ENCODE measurements at regions not wholly inside any gene's neighbourhood (a gene's known extent, or its start where the extent isn't known, plus 50 kb on each side); places are given as distances from the start of the nearest gene placed in this dataset.

GRCh38 chr9:126055381-126055985, 271.1 kb upstream of the MVB12B start:
- ChIA-PET CTCF (no interaction called here), POLR2A (no interaction called here)
- no peak overlapping the region for H3K4me3 ChIP-seq (ENCODE audit: control insufficient read depth in 1 of 7, extremely low read depth in 1 of 7, insufficient read depth in 4 of 7, low read depth in 2 of 7, low read length in 6 of 7)
- no peak overlapping the region for H3K27ac ChIP-seq (ENCODE audit: insufficient read depth in 1 of 2, low read depth in 1 of 2, low read length in 2 of 2, poor library complexity in 1 of 2, severe bottlenecking in 2 of 2)
- H3K4me1 ChIP-seq (ENCODE audit: control extremely low read depth in 1 of 4, control insufficient read depth in 4 of 4, insufficient read depth in 4 of 4, low read length in 3 of 4): no peaks in the 10 kb centered on the region
- H3K36me3 ChIP-seq (ENCODE audit: control insufficient read depth in 4 of 4, insufficient read depth in 4 of 4, low read length in 3 of 4): no peaks in the 10 kb centered on the region
- DNase-seq: no peak
- H3K27me3 ChIP-seq (replicated peaks in 2 of 5; ENCODE audit: control insufficient read depth in 4 of 5, insufficient read depth in 5 of 5, low read length in 4 of 5): peaks cover 0 to 35% (median 9%) of the 10 kb centered on the region in 5 experiments
- H3K9me3 ChIP-seq (ENCODE audit: control extremely low read depth in 1 of 5, control insufficient read depth in 4 of 5, insufficient read depth in 2 of 5, low read depth in 1 of 5, low read length in 4 of 5): no peaks in the 10 kb centered on the region
- WGBS (ENCODE audit: insufficient coverage): 89% methylated on average over 13 of the region's 16 CpGs

DNA sequence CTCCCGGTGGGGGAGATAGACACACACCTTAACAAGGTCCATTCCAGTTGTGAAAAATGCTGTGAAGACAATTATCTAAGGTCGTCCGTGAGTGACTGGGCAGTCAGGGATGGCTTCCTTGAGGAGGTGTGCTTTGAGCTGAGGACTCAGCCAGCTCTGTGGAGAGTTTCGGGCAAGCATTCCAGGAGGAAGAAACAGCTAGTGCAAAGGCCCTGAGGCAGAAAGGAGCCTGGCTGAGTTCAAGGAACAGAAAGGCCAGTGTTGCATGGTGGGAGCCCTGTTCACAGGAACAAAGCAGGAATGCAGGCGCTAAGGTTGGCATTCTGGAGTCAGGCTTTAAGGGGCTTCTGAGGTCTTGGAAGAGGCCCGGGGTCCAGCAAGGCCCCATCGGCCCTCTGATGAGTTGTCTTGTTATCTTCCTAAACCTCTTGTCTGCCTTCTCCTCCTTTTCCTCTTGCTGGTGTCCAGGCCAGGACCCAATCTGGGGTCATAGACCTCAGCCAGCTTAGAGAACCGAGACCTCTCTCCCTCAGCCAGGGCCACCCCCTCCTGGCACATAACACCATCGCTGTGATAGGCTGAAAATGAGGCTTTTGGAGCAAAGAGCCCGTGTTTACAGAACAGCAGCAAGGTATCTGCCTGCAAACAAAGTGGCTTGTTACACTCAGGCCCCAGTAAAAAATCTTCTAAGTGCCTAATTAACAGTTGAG, 270.2 kb upstream of the MVB12B start:
- WGBS (ENCODE audit: insufficient coverage): 91% methylated on average over 8 of the region's 10 CpGs

GRCh38 chr9:126057121-126057825, 269.4 kb upstream of the MVB12B start:
- Histone ChIP-seq H3K27ac (ENCODE audit: insufficient read depth in 1 of 2, low read depth in 1 of 2, low read length in 2 of 2, poor library complexity in 1 of 2, severe bottlenecking in 2 of 2) (no peak overlapping the region), H3K4me3 (ENCODE audit: control insufficient read depth in 1 of 7, extremely low read depth in 1 of 7, insufficient read depth in 4 of 7, low read depth in 2 of 7, low read length in 6 of 7) (no peak overlapping the region), H3K9me3 (ENCODE audit: control extremely low read depth in 1 of 5, control insufficient read depth in 4 of 5, insufficient read depth in 2 of 5, low read depth in 1 of 5, low read length in 4 of 5) (no peaks in the 10 kb centered on the region), H3K4me1 (ENCODE audit: control extremely low read depth in 1 of 4, control insufficient read depth in 4 of 4, insufficient read depth in 4 of 4, low read length in 3 of 4) (no peaks in the 10 kb centered on the region), H3K27me3 (replicated peaks in 2 of 5; ENCODE audit: control insufficient read depth in 4 of 5, insufficient read depth in 5 of 5, low read length in 4 of 5) (peaks cover 0 to 31% (median 14%) of the 10 kb centered on the region in 5 experiments), H3K36me3 (ENCODE audit: control insufficient read depth in 4 of 4, insufficient read depth in 4 of 4, low read length in 3 of 4) (no peaks in the 10 kb centered on the region)
- CTCF ChIA-PET: no interaction called here
- DNase-seq: no peak
- POLR2A ChIA-PET: no interaction called here
- WGBS (ENCODE audit: insufficient coverage): 95% methylated on average over 22 of the region's 31 CpGs

More for the DNA sequence above, 270.2 kb upstream of the MVB12B start:
- POLR2A ChIA-PET: no interaction called here
- H3K4me1 ChIP-seq (ENCODE audit: control extremely low read depth in 1 of 4, control insufficient read depth in 4 of 4, insufficient read depth in 4 of 4, low read length in 3 of 4): no peaks in the 10 kb centered on the region
- H3K27ac ChIP-seq (ENCODE audit: insufficient read depth in 1 of 2, low read depth in 1 of 2, low read length in 2 of 2, poor library complexity in 1 of 2, severe bottlenecking in 2 of 2): no peak overlapping the region
- H3K36me3 ChIP-seq (ENCODE audit: control insufficient read depth in 4 of 4, insufficient read depth in 4 of 4, low read length in 3 of 4): no peaks in the 10 kb centered on the region
- DNase-seq: no peak
- H3K4me3 ChIP-seq (ENCODE audit: control insufficient read depth in 1 of 7, extremely low read depth in 1 of 7, insufficient read depth in 4 of 7, low read depth in 2 of 7, low read length in 6 of 7): no peak overlapping the region
- H3K27me3 ChIP-seq (replicated peaks in 2 of 5; ENCODE audit: control insufficient read depth in 4 of 5, insufficient read depth in 5 of 5, low read length in 4 of 5): peaks cover 0 to 31% (median 13%) of the 10 kb centered on the region in 5 experiments
- no peaks in the 10 kb centered on the region for H3K9me3 ChIP-seq (ENCODE audit: control extremely low read depth in 1 of 5, control insufficient read depth in 4 of 5, insufficient read depth in 2 of 5, low read depth in 1 of 5, low read length in 4 of 5)
- CTCF ChIA-PET: no interaction called here

DNA sequence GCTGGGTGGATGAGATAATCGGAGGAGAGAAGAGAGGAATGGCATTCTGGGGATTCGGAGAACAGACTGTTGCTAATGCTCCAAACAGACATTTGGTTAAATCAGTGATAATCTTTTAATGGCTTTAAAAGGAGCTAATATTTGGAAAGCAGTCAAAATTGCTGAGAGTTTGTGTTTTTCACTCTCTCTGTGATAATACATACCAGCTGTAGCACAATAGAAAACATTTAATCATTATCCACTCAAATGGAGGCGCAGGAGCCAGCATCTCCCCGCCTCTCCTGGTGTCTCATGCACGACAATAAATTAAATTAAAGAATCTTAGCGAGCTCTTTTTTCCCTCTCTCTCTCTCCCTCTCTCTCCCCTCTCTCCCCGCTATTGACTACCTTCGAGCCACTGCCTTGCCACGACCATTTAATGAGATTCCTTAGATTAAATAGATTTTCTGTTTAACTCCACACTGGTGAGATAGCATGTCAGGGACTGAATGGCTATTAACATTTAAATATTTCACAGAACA, 268.6 kb upstream of the MVB12B start:
- no peak for DNase-seq
- CTCF ChIA-PET: no interaction called here
- Histone ChIP-seq H3K36me3 (ENCODE audit: control insufficient read depth in 4 of 4, insufficient read depth in 4 of 4, low read length in 3 of 4) (no peaks in the 10 kb centered on the region), H3K27me3 (replicated peaks in 2 of 5; ENCODE audit: control insufficient read depth in 4 of 5, insufficient read depth in 5 of 5, low read length in 4 of 5) (peaks cover 0 to 26% (median 11%) of the 10 kb centered on the region in 5 experiments), H3K9me3 (ENCODE audit: control extremely low read depth in 1 of 5, control insufficient read depth in 4 of 5, insufficient read depth in 2 of 5, low read depth in 1 of 5, low read length in 4 of 5) (peaks cover 0 to 4% (median 0%) of the 10 kb centered on the region in 5 experiments), H3K4me3 (ENCODE audit: control insufficient read depth in 1 of 7, extremely low read depth in 1 of 7, insufficient read depth in 4 of 7, low read depth in 2 of 7, low read length in 6 of 7) (no peak overlapping the region), H3K27ac (ENCODE audit: insufficient read depth in 1 of 2, low read depth in 1 of 2, low read length in 2 of 2, poor library complexity in 1 of 2, severe bottlenecking in 2 of 2) (no peak overlapping the region), H3K4me1 (ENCODE audit: control extremely low read depth in 1 of 4, control insufficient read depth in 4 of 4, insufficient read depth in 4 of 4, low read length in 3 of 4) (no peaks in the 10 kb centered on the region)
- POLR2A ChIA-PET: no interaction called here
- WGBS (ENCODE audit: insufficient coverage): 94% methylated on average over 6 of the region's 9 CpGs

GRCh38 chr9:126058591-126058990, 268.0 kb upstream of the MVB12B start:
- Histone ChIP-seq H3K36me3 (ENCODE audit: control insufficient read depth in 4 of 4, insufficient read depth in 4 of 4, low read length in 3 of 4) (no peaks in the 10 kb centered on the region), H3K4me3 (ENCODE audit: control insufficient read depth in 1 of 7, extremely low read depth in 1 of 7, insufficient read depth in 4 of 7, low read depth in 2 of 7, low read length in 6 of 7) (no peak overlapping the region), H3K4me1 (ENCODE audit: control extremely low read depth in 1 of 4, control insufficient read depth in 4 of 4, insufficient read depth in 4 of 4, low read length in 3 of 4) (no peaks in the 10 kb centered on the region), H3K27ac (ENCODE audit: insufficient read depth in 1 of 2, low read depth in 1 of 2, low read length in 2 of 2, poor library complexity in 1 of 2, severe bottlenecking in 2 of 2) (no peak overlapping the region), H3K9me3 (ENCODE audit: control extremely low read depth in 1 of 5, control insufficient read depth in 4 of 5, insufficient read depth in 2 of 5, low read depth in 1 of 5, low read length in 4 of 5) (peaks cover 0 to 4% (median 0%) of the 10 kb centered on the region in 5 experiments), H3K27me3 (replicated peaks in 2 of 5; ENCODE audit: control insufficient read depth in 4 of 5, insufficient read depth in 5 of 5, low read length in 4 of 5) (peaks cover 0 to 22% (median 9%) of the 10 kb centered on the region in 5 experiments)
- WGBS (ENCODE audit: insufficient coverage): 80% methylated on average over 11 of the region's 16 CpGs
- CTCF ChIA-PET: no interaction called here
- DNase-seq: no peak
- POLR2A ChIA-PET: no interaction called here

DNA sequence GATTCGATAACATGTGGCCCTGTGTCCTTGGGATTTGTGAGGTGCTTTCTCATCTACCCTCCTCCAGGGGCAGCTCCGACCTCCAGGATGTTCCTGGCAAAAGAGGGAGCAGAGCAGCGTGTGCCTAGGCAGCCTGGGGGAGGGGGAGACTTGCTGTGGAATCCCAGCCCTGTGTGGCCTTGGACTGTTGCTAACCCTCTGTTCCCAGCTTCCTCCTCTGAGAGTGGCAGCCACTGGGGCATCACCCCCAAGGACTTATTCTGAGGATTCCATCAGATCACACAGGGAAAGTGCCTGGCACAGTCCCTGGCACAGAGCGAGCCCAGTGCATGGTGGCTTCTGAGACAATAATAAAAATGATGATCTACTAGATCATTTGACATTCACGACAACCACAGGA, 265.1 kb upstream of the MVB12B start:
- H3K27me3 ChIP-seq (replicated peaks in 2 of 5; ENCODE audit: control insufficient read depth in 4 of 5, insufficient read depth in 5 of 5, low read length in 4 of 5): peaks cover 0 to 15% (median 8%) of the 10 kb centered on the region in 5 experiments
- no peak overlapping the region for H3K4me3 ChIP-seq (ENCODE audit: control insufficient read depth in 1 of 7, extremely low read depth in 1 of 7, insufficient read depth in 4 of 7, low read depth in 2 of 7, low read length in 6 of 7)
- 49% methylated on average over 3 of the region's 5 CpGs for WGBS (ENCODE audit: insufficient coverage)
- POLR2A ChIA-PET: no interaction called here
- H3K4me1 ChIP-seq (ENCODE audit: control extremely low read depth in 1 of 4, control insufficient read depth in 4 of 4, insufficient read depth in 4 of 4, low read length in 3 of 4): no peaks in the 10 kb centered on the region
- no peak for DNase-seq
- CTCF ChIA-PET: no interaction called here
- H3K9me3 ChIP-seq (ENCODE audit: control extremely low read depth in 1 of 5, control insufficient read depth in 4 of 5, insufficient read depth in 2 of 5, low read depth in 1 of 5, low read length in 4 of 5): peaks cover 0 to 4% (median 0%) of the 10 kb centered on the region in 5 experiments
- H3K27ac ChIP-seq (ENCODE audit: insufficient read depth in 1 of 2, low read depth in 1 of 2, low read length in 2 of 2, poor library complexity in 1 of 2, severe bottlenecking in 2 of 2): no peak overlapping the region
- no peaks in the 10 kb centered on the region for H3K36me3 ChIP-seq (ENCODE audit: control insufficient read depth in 4 of 4, insufficient read depth in 4 of 4, low read length in 3 of 4)
